ENCODE measurements at regions not wholly inside any gene's neighbourhood (a gene's known extent, or its start where the extent isn't known, plus 50 kb on each side); places are given as distances from the start of the nearest gene placed in this dataset.

GRCh38 chr16:64507240-64508024 is 614.4 kb downstream of the CDH11 start:
- TF ChIP-seq CTCF (IDR thresholded peaks at IDR 0.05) (no peak), POLR2A (IDR thresholded peaks at IDR 0.05) (no peak)
